ENCODE measurements at regions not wholly inside any gene's neighbourhood (a gene's known extent, or its start where the extent isn't known, plus 50 kb on each side); places are given as distances from the start of the nearest gene placed in this dataset.

GRCh38 chr5:73352243-73352642 lies 96.3 kb downstream of the FOXD1 start:
- Mint-ChIP-seq H3K27ac (no peak overlapping the region), H3K9me3 (peaks cover 13% of the 10 kb centered on the region), H3K27me3 (ENCODE audit: insufficient read depth, low read depth, poor library complexity) (peaks cover 3% of the 10 kb centered on the region), H3K36me3 (ENCODE audit: low read depth) (peaks cover 4% of the 10 kb centered on the region; the same call in 1 of the 3 replicates), H3K4me3 (no peak overlapping the region), H3K4me1 (no peaks in the 10 kb centered on the region)
- no peak for ATAC-seq
- no peaks in the 10 kb centered on the region for H3K79me2 ChIP-seq (replicated peaks; ENCODE audit: insufficient read depth)
- no peak overlapping the region for H3K27ac ChIP-seq (ENCODE audit: low read depth)
- no peak for DNase-seq (ENCODE audit: low spot score)
- no peak overlapping the region for H3K4me2 ChIP-seq
- no peaks in the 10 kb centered on the region for H3K4me1 ChIP-seq (ENCODE audit: insufficient read depth)
- no peak overlapping the region for H2AFZ ChIP-seq
- H3K27me3 ChIP-seq (ENCODE audit: insufficient read depth), result no peaks in the 10 kb centered on the region
- H3K9me2 ChIP-seq (ENCODE audit: insufficient read depth), result 0 out of 2 replicates have a peak, but pooled peaks cover 3% of the 10 kb centered on the region
- no peaks in the 10 kb centered on the region for H4K20me1 ChIP-seq (replicated peaks; ENCODE audit: insufficient read depth)
- no peaks in the 10 kb centered on the region for H3F3A ChIP-seq (replicated peaks; ENCODE audit: low read depth)
- no peak overlapping the region for H3K4me3 ChIP-seq
- H3K36me3 ChIP-seq (ENCODE audit: insufficient read depth), result no peaks in the 10 kb centered on the region
- TF ChIP-seq ETS1 (IDR thresholded peaks at IDR 0.05) (no peak), ZNF331 (CRISPR knock-in tag; IDR thresholded peaks at IDR 0.05; ENCODE audit: low read depth) (no peak), ZNF462 (CRISPR knock-in tag; IDR thresholded peaks at IDR 0.05) (no peak), POLR2AphosphoS5 (IDR thresholded peaks at IDR 0.05; ENCODE audit: low read depth) (no peak), CREB1 (CRISPR knock-in tag; IDR thresholded peaks at IDR 0.05; ENCODE audit: low read depth) (no peak), STAT1 (IDR thresholded peaks at IDR 0.05; ENCODE audit: unreplicated experiment) (no peak), EZH2 (IDR thresholded peaks at IDR 0.05; ENCODE audit: low read depth, unreplicated experiment) (no peak), EZH2phosphoT487 (IDR thresholded peaks at IDR 0.05; ENCODE audit: unreplicated experiment) (no peak), ZNF114 (CRISPR knock-in tag; IDR thresholded peaks at IDR 0.05) (no peak), NANOG (IDR thresholded peaks at IDR 0.05; ENCODE audit: borderline replicate concordance) (no peak), JUNB (IDR thresholded peaks at IDR 0.05; ENCODE audit: unreplicated experiment) (no peak), CTCF (conservative IDR thresholded peaks at IDR 0.05; ENCODE audit: low read depth in 2 of 2) (no peak)
- TF ChIP-seq, protein P1, sequence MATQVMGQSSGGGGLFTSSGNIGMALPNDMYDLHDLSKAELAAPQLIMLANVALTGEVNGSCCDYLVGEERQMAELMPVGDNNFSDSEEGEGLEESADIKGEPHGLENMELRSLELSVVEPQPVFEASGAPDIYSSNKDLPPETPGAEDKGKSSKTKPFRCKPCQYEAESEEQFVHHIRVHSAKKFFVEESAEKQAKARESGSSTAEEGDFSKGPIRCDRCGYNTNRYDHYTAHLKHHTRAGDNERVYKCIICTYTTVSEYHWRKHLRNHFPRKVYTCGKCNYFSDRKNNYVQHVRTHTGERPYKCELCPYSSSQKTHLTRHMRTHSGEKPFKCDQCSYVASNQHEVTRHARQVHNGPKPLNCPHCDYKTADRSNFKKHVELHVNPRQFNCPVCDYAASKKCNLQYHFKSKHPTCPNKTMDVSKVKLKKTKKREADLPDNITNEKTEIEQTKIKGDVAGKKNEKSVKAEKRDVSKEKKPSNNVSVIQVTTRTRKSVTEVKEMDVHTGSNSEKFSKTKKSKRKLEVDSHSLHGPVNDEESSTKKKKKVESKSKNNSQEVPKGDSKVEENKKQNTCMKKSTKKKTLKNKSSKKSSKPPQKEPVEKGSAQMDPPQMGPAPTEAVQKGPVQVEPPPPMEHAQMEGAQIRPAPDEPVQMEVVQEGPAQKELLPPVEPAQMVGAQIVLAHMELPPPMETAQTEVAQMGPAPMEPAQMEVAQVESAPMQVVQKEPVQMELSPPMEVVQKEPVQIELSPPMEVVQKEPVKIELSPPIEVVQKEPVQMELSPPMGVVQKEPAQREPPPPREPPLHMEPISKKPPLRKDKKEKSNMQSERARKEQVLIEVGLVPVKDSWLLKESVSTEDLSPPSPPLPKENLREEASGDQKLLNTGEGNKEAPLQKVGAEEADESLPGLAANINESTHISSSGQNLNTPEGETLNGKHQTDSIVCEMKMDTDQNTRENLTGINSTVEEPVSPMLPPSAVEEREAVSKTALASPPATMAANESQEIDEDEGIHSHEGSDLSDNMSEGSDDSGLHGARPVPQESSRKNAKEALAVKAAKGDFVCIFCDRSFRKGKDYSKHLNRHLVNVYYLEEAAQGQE (IDR thresholded peaks at IDR 0.05; ENCODE audit: unreplicated experiment), result no peak
